Kasumi-1 (cell line): ENCODE measurements at regions not wholly inside any gene's neighbourhood (a gene's known extent, or its start where the extent isn't known, plus 50 kb on each side); places are given as distances from the start of the nearest gene placed in this dataset.

ENCODE experiments used
- DNase-seq, 2 experiments: peaks; one replicate each; lab custom pipeline; 2025; lab: John Stamatoyannopoulos, UW

GRCh38 chr1:55931081-55931940, 648.1 kb downstream of the PLPP3 start:
- DNase-seq = no peak

- no peak for DNase-seq
Observed at GRCh38 chr1:55929652-55930051, 649.7 kb downstream of the PLPP3 start.

GRCh38 chr1:55928576-55928975, 650.8 kb downstream of the PLPP3 start:
- no peak for DNase-seq

GRCh38 chr1:55927702-55928290, 651.6 kb downstream of the PLPP3 start:
- DNase-seq = no peak

- no peak for DNase-seq
Observed at GRCh38 chr1:55926906-55927471, 652.4 kb downstream of the PLPP3 start.

GRCh38 chr1:55916907-55917306, 662.5 kb downstream of the PLPP3 start:
- no peak for DNase-seq

- no peak for DNase-seq
Observed at GRCh38 chr1:55916481-55916880, 662.9 kb downstream of the PLPP3 start.

GRCh38 chr1:55913565-55913964, 665.8 kb downstream of the PLPP3 start:
- DNase-seq = no peak

- DNase-seq = no peak
Observed at GRCh38 chr1:55912438-55912837, 666.9 kb downstream of the PLPP3 start.

- DNase-seq = no peak
Observed at GRCh38 chr1:55904541-55904940, 674.8 kb downstream of the PLPP3 start.

- no peak for DNase-seq
Observed at GRCh38 chr1:55898181-55898580, 681.2 kb downstream of the PLPP3 start.

GRCh38 chr1:55896210-55896609, 681.0 kb upstream of the USP24 start:
- DNase-seq = no peak

- DNase-seq = no peak
Observed at GRCh38 chr1:55894521-55894920, 679.4 kb upstream of the USP24 start.

GRCh38 chr1:55893155-55893554, 678.0 kb upstream of the USP24 start:
- peak; percentile 18 to 37 for DNase-seq

GRCh38 chr1:55888685-55889317, 673.6 kb upstream of the USP24 start:
- no peak for DNase-seq

- no peak for DNase-seq
Observed at GRCh38 chr1:55886856-55887712, 671.9 kb upstream of the USP24 start.

GRCh38 chr1:55885619-55886018, 670.5 kb upstream of the USP24 start:
- no peak for DNase-seq

GRCh38 chr1:55882931-55883330, 667.8 kb upstream of the USP24 start:
- no peak for DNase-seq

- DNase-seq = no peak
Observed at GRCh38 chr1:55879346-55879745, 664.2 kb upstream of the USP24 start.

- DNase-seq = no peak
Observed at GRCh38 chr1:55877437-55878232, 662.5 kb upstream of the USP24 start.
